ENCODE measurements at regions not wholly inside any gene's neighbourhood (a gene's known extent, or its start where the extent isn't known, plus 50 kb on each side); places are given as distances from the start of the nearest gene placed in this dataset.

GRCh38 chr15:81945014-81945615, 100.7 kb downstream of the MEX3B start:
- TF ChIP-seq CTCF (IDR thresholded peaks at IDR 0.05) = no peak
- no peak for TF ChIP-seq POLR2A (IDR thresholded peaks at IDR 0.05)

All from right lobe of liver (tissue), 4 donors.